Activated CD4-positive, alpha-beta T cell treated with anti-CD3 and anti-CD28 coated beads, Interleukin-2, amount 10 ng/mL, durations not matched to agents 7 days and 5 days (primary cell): ENCODE measurements at regions not wholly inside any gene's neighbourhood (a gene's known extent, or its start where the extent isn't known, plus 50 kb on each side); places are given as distances from the start of the nearest gene placed in this dataset.
"Not testable (repeated sequence)": the region's sequence is repeated elsewhere in the genome, so short reads cannot be mapped to it uniquely, and the experiment has no call there.

Experiments used
- CTCF ChIA-PET: fragments of 350-600 bp; sonication (Branson Sonifier 250); formaldehyde crosslinking; loops from one replicate; lab custom pipeline; 2021; ENCODE audit warnings: antibody characterized with exemption; lab: Charles Lee
- POLR2A ChIA-PET: fragments of 350-600 bp; sonication (Branson Sonifier 250); formaldehyde crosslinking; loops from one replicate; lab custom pipeline; 2021; ENCODE audit warnings: antibody characterized with exemption; lab: Charles Lee
- DNase-seq: peaks from one replicate; pipeline ENCODE4 v3.0.0-alpha.2; 2020
- H3K27ac Mint-ChIP-seq: one replicate; pipeline ENCODE4 v1.8.0; 2021; ENCODE audit warnings: mild to moderate bottlenecking, moderate library complexity, mixed read lengths
- H3K27me3 Mint-ChIP-seq: one replicate; pipeline ENCODE4 v1.8.0; 2021; ENCODE audit warnings: mixed read lengths
- H3K36me3 Mint-ChIP-seq: one replicate; pipeline ENCODE4 v1.8.0; 2021; ENCODE audit warnings: low read depth, mixed read lengths
- H3K4me1 Mint-ChIP-seq: one replicate; pipeline ENCODE4 v1.8.0; 2021; ENCODE audit warnings: mixed read lengths
- H3K4me3 Mint-ChIP-seq: one replicate; pipeline ENCODE4 v1.8.0; 2021; ENCODE audit warnings: mild to moderate bottlenecking, moderate library complexity, mixed read lengths
- H3K9me3 Mint-ChIP-seq: one replicate; pipeline ENCODE4 v1.8.0; 2021; ENCODE audit warnings: mixed read lengths

DNA sequence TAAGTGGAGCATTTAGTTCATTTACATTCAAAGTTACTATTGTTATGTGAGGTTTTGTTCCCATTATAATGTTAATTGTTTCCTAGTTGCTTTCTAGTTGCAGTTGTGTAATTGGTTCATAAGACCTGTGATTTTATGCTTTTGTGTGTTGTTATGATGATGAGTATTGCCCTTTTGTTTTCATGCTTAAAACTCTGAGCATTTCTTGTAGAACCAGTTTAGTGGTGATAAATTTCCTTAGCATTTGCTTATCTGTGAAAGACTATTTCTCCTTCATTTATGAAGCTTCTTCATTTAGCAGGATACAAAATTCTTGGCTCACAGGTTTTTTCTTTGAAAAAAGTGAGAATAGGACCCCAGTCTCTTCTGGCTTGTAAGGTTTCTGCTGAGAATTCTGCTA, 274.8 kb upstream of the SPAG17 start:
- no peaks in the 10 kb centered on the region for H3K27me3 Mint-ChIP-seq
- no peak overlapping the region for H3K4me3 Mint-ChIP-seq
- CTCF ChIA-PET = no interaction called here
- DNase-seq = no peak
- H3K9me3 Mint-ChIP-seq = peaks cover 12% of the 10 kb centered on the region
- H3K4me1 Mint-ChIP-seq = no peaks in the 10 kb centered on the region
- no peaks in the 10 kb centered on the region for H3K36me3 Mint-ChIP-seq
- POLR2A ChIA-PET = no interaction called here
- H3K27ac Mint-ChIP-seq = no peak overlapping the region

GRCh38 chr1:118453856-118454255, 268.8 kb upstream of the SPAG17 start:
- CTCF ChIA-PET, DNase-seq, H3K27me3 Mint-ChIP-seq, POLR2A ChIA-PET, H3K36me3 Mint-ChIP-seq, H3K4me3 Mint-ChIP-seq, H3K4me1 Mint-ChIP-seq, H3K27ac Mint-ChIP-seq: not testable (repeated sequence)
- peaks cover 16% of the 10 kb centered on the region for H3K9me3 Mint-ChIP-seq

DNA sequence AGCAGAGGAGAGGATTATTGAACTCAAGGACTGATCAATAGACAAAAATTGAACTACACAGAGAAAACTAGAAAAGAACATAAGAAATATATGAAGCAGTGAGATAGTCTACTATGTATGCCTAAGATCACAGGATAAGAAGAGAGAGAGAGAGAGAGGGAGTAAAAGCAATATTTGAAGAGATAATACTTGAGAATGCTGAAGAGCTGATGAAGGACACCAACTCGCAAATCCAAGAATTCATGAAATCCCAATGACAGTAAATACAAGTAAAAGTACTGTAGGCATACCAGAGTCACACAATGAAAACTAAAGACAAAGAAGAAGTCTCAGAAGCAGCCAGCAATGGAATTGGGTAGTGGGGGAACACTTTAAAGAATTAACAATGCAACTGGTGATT, 260.1 kb upstream of the SPAG17 start:
- Mint-ChIP-seq H3K9me3 (no peaks in the 10 kb centered on the region), H3K36me3 (no peaks in the 10 kb centered on the region), H3K4me1 (no peaks in the 10 kb centered on the region), H3K27ac (no peak overlapping the region), H3K27me3 (no peaks in the 10 kb centered on the region), H3K4me3 (no peak overlapping the region)
- ChIA-PET POLR2A (no interaction called here), CTCF (no interaction called here)
- DNase-seq = no peak

GRCh38 chr1:118442214-118442613, 257.2 kb upstream of the SPAG17 start:
- H3K9me3 Mint-ChIP-seq = no peaks in the 10 kb centered on the region
- no peaks in the 10 kb centered on the region for H3K27me3 Mint-ChIP-seq
- DNase-seq = no peak
- no peak overlapping the region for H3K4me3 Mint-ChIP-seq
- H3K4me1 Mint-ChIP-seq = no peaks in the 10 kb centered on the region
- no peaks in the 10 kb centered on the region for H3K36me3 Mint-ChIP-seq
- ChIA-PET POLR2A (no interaction called here), CTCF (no interaction called here)
- no peak overlapping the region for H3K27ac Mint-ChIP-seq

GRCh38 chr1:118437664-118438063, 252.6 kb upstream of the SPAG17 start:
- ChIA-PET CTCF (interaction anchor here (0.6 to 0.7 kb wide), 2 partner anchors 20 to 490 kb away, joined by 3 to 4 read pairs; no protein-coding TSS in a partner anchor), POLR2A (no interaction called here)
- Mint-ChIP-seq H3K27me3 (no peaks in the 10 kb centered on the region), H3K4me1 (no peaks in the 10 kb centered on the region), H3K9me3 (no peaks in the 10 kb centered on the region), H3K4me3 (no peak overlapping the region), H3K36me3 (no peaks in the 10 kb centered on the region), H3K27ac (no peak overlapping the region)
- no peak for DNase-seq

- Mint-ChIP-seq H3K36me3 (no peaks in the 10 kb centered on the region), H3K27ac (no peak overlapping the region), H3K27me3 (no peaks in the 10 kb centered on the region), H3K4me1 (no peaks in the 10 kb centered on the region), H3K9me3 (peaks cover 2% of the 10 kb centered on the region), H3K4me3 (no peak overlapping the region)
- ChIA-PET POLR2A (no interaction called here), CTCF (no interaction called here)
- no peak for DNase-seq
Measured at GRCh38 chr1:118429856-118430255, 244.8 kb upstream of the SPAG17 start.

- Mint-ChIP-seq H3K4me1 (no peaks in the 10 kb centered on the region), H3K27me3 (no peaks in the 10 kb centered on the region), H3K9me3 (peaks cover 3% of the 10 kb centered on the region), H3K4me3 (no peak overlapping the region), H3K27ac (no peak overlapping the region), H3K36me3 (no peaks in the 10 kb centered on the region)
- ChIA-PET CTCF (no interaction called here), POLR2A (no interaction called here)
- no peak for DNase-seq
Measured at GRCh38 chr1:118421868-118422350, 236.9 kb upstream of the SPAG17 start.

GRCh38 chr1:118404024-118404423, 219.0 kb upstream of the SPAG17 start:
- ChIA-PET CTCF (no interaction called here), POLR2A (no interaction called here)
- H3K27me3 Mint-ChIP-seq = no peaks in the 10 kb centered on the region
- no peak overlapping the region for H3K27ac Mint-ChIP-seq
- no peaks in the 10 kb centered on the region for H3K36me3 Mint-ChIP-seq
- H3K9me3 Mint-ChIP-seq = peaks cover 9% of the 10 kb centered on the region
- H3K4me3 Mint-ChIP-seq = no peak overlapping the region
- no peak for DNase-seq
- H3K4me1 Mint-ChIP-seq = no peaks in the 10 kb centered on the region

- Mint-ChIP-seq H3K9me3 (no peaks in the 10 kb centered on the region), H3K4me3 (no peak overlapping the region), H3K4me1 (no peaks in the 10 kb centered on the region), H3K27me3 (no peaks in the 10 kb centered on the region), H3K27ac (no peak overlapping the region), H3K36me3 (no peaks in the 10 kb centered on the region)
- CTCF ChIA-PET = no interaction called here
- POLR2A ChIA-PET = no interaction called here
- no peak for DNase-seq
Measured at GRCh38 chr1:118397496-118397859, 212.4 kb upstream of the SPAG17 start.

- POLR2A ChIA-PET = no interaction called here
- no peak overlapping the region for H3K4me3 Mint-ChIP-seq
- no peak for DNase-seq
- H3K27me3 Mint-ChIP-seq = no peaks in the 10 kb centered on the region
- H3K4me1 Mint-ChIP-seq = no peaks in the 10 kb centered on the region
- H3K9me3 Mint-ChIP-seq = no peaks in the 10 kb centered on the region
- CTCF ChIA-PET = no interaction called here
- H3K36me3 Mint-ChIP-seq = no peaks in the 10 kb centered on the region
- no peak overlapping the region for H3K27ac Mint-ChIP-seq
Measured at GRCh38 chr1:118396829-118397495, 211.9 kb upstream of the SPAG17 start.

- no peaks in the 10 kb centered on the region for H3K27me3 Mint-ChIP-seq
- ChIA-PET CTCF (no interaction called here), POLR2A (no interaction called here)
- H3K4me3 Mint-ChIP-seq = no peak overlapping the region
- H3K4me1 Mint-ChIP-seq = no peaks in the 10 kb centered on the region
- no peaks in the 10 kb centered on the region for H3K36me3 Mint-ChIP-seq
- no peak for DNase-seq
- H3K9me3 Mint-ChIP-seq = no peaks in the 10 kb centered on the region
- no peak overlapping the region for H3K27ac Mint-ChIP-seq
Measured at GRCh38 chr1:118396279-118396678, 211.3 kb upstream of the SPAG17 start.

DNA sequence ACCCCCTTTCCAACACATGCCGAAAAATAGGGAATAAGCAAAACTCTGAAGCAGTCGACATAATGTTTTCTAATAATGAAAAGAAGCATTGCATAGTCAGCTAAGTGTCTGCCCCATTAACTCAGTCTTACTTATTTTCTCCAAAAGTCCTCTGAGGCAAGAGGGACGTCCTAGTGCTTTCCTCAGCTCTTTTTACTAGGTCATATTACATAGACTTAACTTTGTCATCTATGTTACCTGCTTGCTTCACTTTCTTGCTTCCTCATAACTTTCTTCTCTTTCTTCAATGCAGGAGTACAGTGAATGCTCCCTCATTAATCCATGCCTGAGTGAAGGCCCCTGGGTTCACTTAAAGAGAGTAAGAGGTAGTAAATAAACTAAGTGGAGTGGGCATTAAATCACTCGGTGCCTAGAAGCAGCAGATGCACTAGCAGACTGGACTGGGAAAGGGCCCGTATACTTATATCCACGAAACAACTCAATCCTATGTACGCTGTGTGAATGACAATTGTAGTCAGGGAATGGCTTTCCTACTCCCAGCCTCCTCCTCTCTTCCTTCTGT, 210.5 kb upstream of the SPAG17 start:
- DNase-seq = no peak

GRCh38 chr1:118390955-118391354, 205.9 kb upstream of the SPAG17 start:
- DNase-seq = no peak

More for the DNA sequence above, 210.5 kb upstream of the SPAG17 start:
- Mint-ChIP-seq H3K27ac (no peak overlapping the region), H3K4me1 (no peaks in the 10 kb centered on the region), H3K27me3 (no peaks in the 10 kb centered on the region), H3K9me3 (no peaks in the 10 kb centered on the region), H3K4me3 (no peak overlapping the region), H3K36me3 (no peaks in the 10 kb centered on the region)
- POLR2A ChIA-PET = no interaction called here
- CTCF ChIA-PET = no interaction called here

More at GRCh38 chr1:118390955-118391354, 205.9 kb upstream of the SPAG17 start:
- no peaks in the 10 kb centered on the region for H3K27me3 Mint-ChIP-seq
- H3K4me1 Mint-ChIP-seq = no peaks in the 10 kb centered on the region
- H3K4me3 Mint-ChIP-seq = no peak overlapping the region
- H3K36me3 Mint-ChIP-seq = no peaks in the 10 kb centered on the region
- ChIA-PET CTCF (no interaction called here), POLR2A (no interaction called here)
- no peaks in the 10 kb centered on the region for H3K9me3 Mint-ChIP-seq
- H3K27ac Mint-ChIP-seq = no peak overlapping the region
